H1 (cell line): ENCODE measurements at regions not wholly inside any gene's neighbourhood (a gene's known extent, or its start where the extent isn't known, plus 50 kb on each side); places are given as distances from the start of the nearest gene placed in this dataset.

ENCODE experiments used
- CTCF ChIA-PET: fragments of 300-600 bp; sonication (Branson Sonifier 250); formaldehyde crosslinking; loops from one replicate; lab custom pipeline; 2021; ENCODE audit not compliant: partially characterized antibody; lab: Charles Lee
- POLR2A ChIA-PET: fragments of 300-600 bp; sonication (Branson Sonifier 250); formaldehyde crosslinking; loops from one replicate; lab custom pipeline; 2021; ENCODE audit warnings: inconsistent platforms; ENCODE audit not compliant: partially characterized antibody; lab: Charles Lee
- DNase-seq, 2 experiments: peaks; one replicate each; pipeline versions ENCODE4 v3.0.0 to v3.0.0-alpha.2; 2010 to 2022; ENCODE audit warnings: low spot score in 2 of 2, low read depth in 1 of 2, mixed read lengths in 1 of 2
- FAIRE-seq: peaks from 2 replicates; lab custom pipeline; 2011; peaks lifted over from hg19 to GRCh38; lab: Jason Lieb, UNC
- H2AFZ ChIP-seq: 2 replicates; pipeline ENCODE4 v1.8.1; 2012; ENCODE audit warnings: low read length, inconsistent platforms
- H2AK5ac ChIP-seq: 2 replicates; pipeline ENCODE4 v1.6.1; 2013; ENCODE audit warnings: low read depth, low read length
- H2BK120ac ChIP-seq: replicated peaks from 2 replicates; pipeline ENCODE3; 2013; ENCODE audit warnings: low read depth, low read length, inconsistent platforms
- H2BK12ac ChIP-seq: 2 replicates; pipeline ENCODE4 v1.6.1; 2013; ENCODE audit warnings: low read depth, low read length
- H2BK15ac ChIP-seq: 2 replicates; pipeline ENCODE4 v1.6.1; 2013; ENCODE audit warnings: low read length
- H2BK20ac ChIP-seq: 2 replicates; pipeline ENCODE4 v1.6.1; 2013; ENCODE audit warnings: low read length
- H2BK5ac ChIP-seq: 2 replicates; pipeline ENCODE4 v1.6.1; 2013; ENCODE audit warnings: low read depth, low read length
- H3K14ac ChIP-seq: 2 replicates; pipeline ENCODE4 v1.6.1; 2013; ENCODE audit warnings: inconsistent platforms; ENCODE audit not compliant: insufficient read length
- H3K18ac ChIP-seq: 2 replicates; pipeline ENCODE4 v1.6.1; 2013; ENCODE audit warnings: low read length; ENCODE audit errors: extremely low read depth
- H3K23ac ChIP-seq: 2 replicates; pipeline ENCODE4 v1.6.1; 2013; ENCODE audit warnings: inconsistent platforms; ENCODE audit not compliant: insufficient read length
- H3K23me2 ChIP-seq: 2 replicates; pipeline ENCODE4 v1.6.1; 2013; ENCODE audit warnings: low read depth, low read length
- H3K27ac ChIP-seq: 2 replicates; pipeline ENCODE4 v1.6.1; 2011; ENCODE audit warnings: low read depth, low read length, inconsistent platforms
- H3K27me3 ChIP-seq, 4 experiments: replicated peaks in 1 of 4; 1 replicate in 1 of 4; 2 replicates in 3 of 4; pipeline versions ENCODE4 v1.6.1 to v1.8.1; 2011 to 2013; ENCODE audit warnings: low read length in 3 of 4, mild to moderate bottlenecking in 3 of 4, inconsistent platforms in 2 of 4, mixed read lengths in 2 of 4, moderate library complexity in 1 of 4; ENCODE audit not compliant: control insufficient read depth in 3 of 4, insufficient read depth in 3 of 4; ENCODE audit errors: extremely low read depth in 1 of 4
- H3K36me3 ChIP-seq, 4 experiments: 2 replicates each; pipeline versions ENCODE4 v1.6.1 to v1.8.1; 2011 to 2013; ENCODE audit warnings: mild to moderate bottlenecking in 4 of 4, low read length in 3 of 4, moderate library complexity in 2 of 4, control low read depth in 1 of 4, inconsistent platforms in 1 of 4; ENCODE audit not compliant: insufficient read depth in 4 of 4, control insufficient read depth in 2 of 4
- H3K4ac ChIP-seq: replicated peaks from 2 replicates; pipeline ENCODE3; 2013; ENCODE audit warnings: low read length, low read depth, mixed read lengths, inconsistent platforms; ENCODE audit not compliant: insufficient read length
- H3K4me1 ChIP-seq, 4 experiments: replicated peaks in 1 of 4; 1 replicate in 1 of 4; 2 replicates in 3 of 4; pipeline versions ENCODE4 v1.6.1 to v1.8.1; 2011 to 2013; ENCODE audit warnings: low read length in 3 of 4, inconsistent platforms in 2 of 4, mixed read lengths in 1 of 4; ENCODE audit not compliant: insufficient read depth in 4 of 4, control insufficient read depth in 3 of 4
- H3K4me2 ChIP-seq, 2 experiments: 2 replicates each; pipeline versions ENCODE4 v1.6.1 to v1.8.1; 2011 to 2013; ENCODE audit warnings: low read depth in 2 of 2, low read length in 2 of 2, control low read depth in 1 of 2, inconsistent platforms in 1 of 2, mild to moderate bottlenecking in 1 of 2; ENCODE audit not compliant: insufficient read depth in 1 of 2
- H3K4me3 ChIP-seq, 4 experiments: fragments of 200-600, 300-600 bp in 1 of 4; sonication (generic), shearing (Covaris generic), sonication (Bioruptor Twin) in 1 of 4; 2 replicates each; pipeline versions ENCODE4 v1.5.1 to v1.8.1; 2011 to 2016; ENCODE audit warnings: low read length in 4 of 4, low read depth in 3 of 4, control low read depth in 2 of 4, inconsistent platforms in 2 of 4, mild to moderate bottlenecking in 2 of 4, mixed read lengths in 1 of 4, moderate library complexity in 1 of 4; ENCODE audit not compliant: insufficient read depth in 2 of 4; ENCODE audit errors: extremely low read depth in 1 of 4
- H3K56ac ChIP-seq: replicated peaks from 2 replicates; pipeline ENCODE3; 2013; ENCODE audit warnings: low read depth, mild to moderate bottlenecking, mixed read lengths, low read length, inconsistent platforms; ENCODE audit not compliant: insufficient read length
- H3K79me1 ChIP-seq: 2 replicates; pipeline ENCODE4 v1.6.1; 2013; ENCODE audit warnings: low read depth, low read length, control low read depth
- H3K79me2 ChIP-seq, 2 experiments: 2 replicates each; pipeline versions ENCODE4 v1.6.1 to v1.8.1; 2012 to 2013; ENCODE audit warnings: low read length in 2 of 2, mild to moderate bottlenecking in 2 of 2, inconsistent platforms in 1 of 2; ENCODE audit not compliant: insufficient read depth in 2 of 2, control insufficient read depth in 1 of 2
- H3K9ac ChIP-seq, 4 experiments: replicated peaks in 1 of 4; 1 replicate in 1 of 4; 2 replicates in 3 of 4; pipeline versions ENCODE4 v1.6.1 to v1.8.1; 2011 to 2013; ENCODE audit warnings: low read depth in 3 of 4, low read length in 3 of 4, control low read depth in 2 of 4, mild to moderate bottlenecking in 2 of 4, moderate library complexity in 2 of 4, inconsistent platforms in 1 of 4; ENCODE audit errors: extremely low read depth in 1 of 4
- H3K9me3 ChIP-seq, 2 experiments: 2 replicates each; pipeline versions ENCODE4 v1.6.1 to v1.8.1; 2012 to 2013; ENCODE audit warnings: mild to moderate bottlenecking in 2 of 2, moderate library complexity in 2 of 2, control low read depth in 1 of 2, inconsistent platforms in 1 of 2, low read depth in 1 of 2, low read length in 1 of 2, mixed read lengths in 1 of 2; ENCODE audit not compliant: insufficient read depth in 2 of 2
- H4K20me1 ChIP-seq, 2 experiments: replicated peaks in 1 of 2; 2 replicates each; pipeline versions ENCODE3 to v1.8.1; 2011 to 2013; ENCODE audit warnings: inconsistent platforms in 2 of 2, low read length in 2 of 2, mild to moderate bottlenecking in 1 of 2; ENCODE audit not compliant: insufficient read depth in 2 of 2, control insufficient read depth in 1 of 2
- H4K5ac ChIP-seq: 2 replicates; pipeline ENCODE4 v1.6.1; 2013; ENCODE audit warnings: low read length, low read depth, mixed read lengths, inconsistent platforms; ENCODE audit not compliant: insufficient read length
- H4K8ac ChIP-seq: 2 replicates; pipeline ENCODE4 v1.8.0; 2013; ENCODE audit warnings: mild to moderate bottlenecking, moderate library complexity, low read length, inconsistent platforms; ENCODE audit not compliant: insufficient read depth; ENCODE audit errors: extremely low read depth
- H4K91ac ChIP-seq: replicated peaks from 2 replicates; pipeline ENCODE3; 2013; ENCODE audit warnings: low read length, mixed read lengths, inconsistent platforms; ENCODE audit not compliant: insufficient read length
- ATF3 ChIP-seq: IDR thresholded peaks from 2 replicates; pipeline ENCODE4 v1.6.1; 2011; ENCODE audit warnings: low read depth, mild to moderate bottlenecking, low read length; ENCODE audit not compliant: insufficient read depth
- BCL11A ChIP-seq, 2 experiments: IDR thresholded peaks; one replicate each; pipeline ENCODE4 v1.6.1; 2011; ENCODE audit warnings: low read depth in 2 of 2, low read length in 2 of 2, mild to moderate bottlenecking in 2 of 2
- EGR1 ChIP-seq: IDR thresholded peaks from 2 replicates; pipeline ENCODE4 v1.6.1; 2011; ENCODE audit warnings: low read depth, low read length, borderline replicate concordance
- NANOG ChIP-seq: IDR thresholded peaks from 2 replicates; pipeline ENCODE4 v1.6.1; 2011; ENCODE audit warnings: low read length, low read depth, mild to moderate bottlenecking, inconsistent platforms; ENCODE audit not compliant: insufficient read depth, poor library complexity, severe bottlenecking
- PHF8 ChIP-seq: fragments of 200-600 bp; sonication (generic); conservative IDR thresholded peaks from 2 replicates; pipeline ENCODE4 v1.7.1; 2012; ENCODE audit warnings: low read depth, mild to moderate bottlenecking, inconsistent platforms, low read length, moderate library complexity
- SP1 ChIP-seq: IDR thresholded peaks from 2 replicates; pipeline ENCODE4 v1.6.1; 2011; ENCODE audit warnings: low read depth, low read length
- TAF1 ChIP-seq: IDR thresholded peaks from 2 replicates; pipeline ENCODE4 v1.6.1; 2011; ENCODE audit warnings: mild to moderate bottlenecking, low read depth, low read length
- TAF7 ChIP-seq: optimal IDR thresholded peaks from 2 replicates; pipeline ENCODE3; 2011; ENCODE audit warnings: low read depth, mild to moderate bottlenecking, inconsistent platforms, low read length, moderate library complexity, borderline replicate concordance
- WGBS, 2 experiments: shearing (Covaris generic) in 1 of 2; methylation state at CpG; one replicate each; pipeline versions ENCODE4 v1.1.6 to v1.1.7; 2013 to 2015; ENCODE audit warnings: low lambda C conversion rate in 2 of 2, mixed read lengths in 2 of 2, inconsistent platforms in 1 of 2, low coverage in 1 of 2, missing lambda C conversion rate in 1 of 2; ENCODE audit not compliant: insufficient replicate concordance in 2 of 2, insufficient coverage in 1 of 2, insufficient read length in 1 of 2; ENCODE audit errors: extremely low coverage in 1 of 2, missing lambda C conversion rate in 1 of 2; 5-methylcytosine and 5-hydroxymethylcytosine counted together

GRCh38 chr10:44659320-44659719, 251.8 kb upstream of the TMEM72 start:
- Histone ChIP-seq H3K23ac (no peak overlapping the region), H3K18ac (no peak overlapping the region), H2AK5ac (no peak overlapping the region), H4K91ac (no peak overlapping the region), H3K4me2 (no peak overlapping the region), H4K20me1 (no peaks in the 10 kb centered on the region), H3K79me2 (no peaks in the 10 kb centered on the region), H4K5ac (no peak overlapping the region), H3K23me2 (no peaks in the 10 kb centered on the region), H3K9ac (no peak overlapping the region), H3K56ac (no peak overlapping the region), H4K8ac (no peak overlapping the region), H2BK120ac (no peak overlapping the region), H3K27ac (no peak overlapping the region), H2BK12ac (no peak overlapping the region), H3K27me3 (no peaks in the 10 kb centered on the region), H2BK15ac (no peak overlapping the region)
- POLR2A ChIA-PET: no interaction called here
- FAIRE-seq: no peak
- no peak for TF ChIP-seq TAF7
- no peak for TF ChIP-seq ATF3
- TF ChIP-seq EGR1: no peak
- no peak for TF ChIP-seq SP1
- TF ChIP-seq BCL11A (IDR thresholded peaks at IDR 0.05; ENCODE audit: low read depth in 2 of 2, low read length in 2 of 2): no peak
- TF ChIP-seq PHF8: no peak
- TF ChIP-seq NANOG: no peak
- no peak for TF ChIP-seq TAF1
- TF ChIP-seq, all 59 proteins: peak for 0
- no peak overlapping the region for H2BK5ac ChIP-seq
- CTCF ChIA-PET: no interaction called here
- no peaks in the 10 kb centered on the region for H3K36me3 ChIP-seq
- H3K4me1 ChIP-seq: no peaks in the 10 kb centered on the region
- H3K9me3 ChIP-seq: no peaks in the 10 kb centered on the region
- H3K79me1 ChIP-seq: no peaks in the 10 kb centered on the region
- H3K4ac ChIP-seq: no peak overlapping the region
- no peak overlapping the region for H2BK20ac ChIP-seq
- DNase-seq: no peak
- no peak overlapping the region for H3K14ac ChIP-seq
- H3K4me3 ChIP-seq: no peak overlapping the region
- peak overlapping the region; percentile 51; the same call in 1 of the 2 replicates for H2AFZ ChIP-seq
- WGBS, 2 experiments: 94% methylated on average over 3 of the region's 3 CpGs; no CpG with 5 or more reads in 1 of the 2 experiments
